GM21723 (cell line): ENCODE measurements at regions not wholly inside any gene's neighbourhood (a gene's known extent, or its start where the extent isn't known, plus 50 kb on each side); places are given as distances from the start of the nearest gene placed in this dataset.

Source experiments
- ATAC-seq: cut with Tn5 transposase; IDR thresholded peaks from one replicate; pipeline ENCODE4 v1.9.1; 2021; ENCODE audit warnings: mild to moderate bottlenecking, moderate library complexity; ENCODE audit not compliant: unreplicated experiment

GRCh38 chr16:17877821-17878360, 407.1 kb upstream of the XYLT1 start:
- ATAC-seq: no peak

- ATAC-seq: no peak
These were observed 396.2 kb upstream of the XYLT1 start for GRCh38 chr16:17866996-17867395.

GRCh38 chr16:17861981-17862479, 391.3 kb upstream of the XYLT1 start:
- ATAC-seq: no peak

GRCh38 chr16:17858061-17858460, 387.3 kb upstream of the XYLT1 start:
- no peak for ATAC-seq

GRCh38 chr16:17853958-17854357, 383.2 kb upstream of the XYLT1 start:
- no peak for ATAC-seq

- ATAC-seq: no peak
These were observed 382.4 kb upstream of the XYLT1 start for GRCh38 chr16:17852977-17853702.

- ATAC-seq: no peak
These were observed 380.0 kb upstream of the XYLT1 start for GRCh38 chr16:17850581-17851250.

- no peak for ATAC-seq
These were observed 376.6 kb upstream of the XYLT1 start for GRCh38 chr16:17847234-17847795.

GRCh38 chr16:17846030-17846429, 375.3 kb upstream of the XYLT1 start:
- no peak for ATAC-seq

- no peak for ATAC-seq
These were observed 374.3 kb upstream of the XYLT1 start for GRCh38 chr16:17845031-17845430.

- no peak for ATAC-seq
These were observed 373.1 kb upstream of the XYLT1 start for GRCh38 chr16:17843905-17844304.

- ATAC-seq: no peak
These were observed 369.1 kb upstream of the XYLT1 start for GRCh38 chr16:17839907-17840306.

GRCh38 chr16:17839272-17839671, 368.5 kb upstream of the XYLT1 start:
- ATAC-seq: no peak

- no peak for ATAC-seq
These were observed 366.3 kb upstream of the XYLT1 start for GRCh38 chr16:17836868-17837602.

- no peak for ATAC-seq
These were observed 364.5 kb upstream of the XYLT1 start for GRCh38 chr16:17835118-17835876.

GRCh38 chr16:17832738-17833137, 362.0 kb upstream of the XYLT1 start:
- no peak for ATAC-seq

GRCh38 chr16:17831330-17831729, 360.6 kb upstream of the XYLT1 start:
- no peak for ATAC-seq

- no peak for ATAC-seq
These were observed 359.9 kb upstream of the XYLT1 start for GRCh38 chr16:17830651-17831050.

- ATAC-seq: no peak
These were observed 359.1 kb upstream of the XYLT1 start for GRCh38 chr16:17829811-17830210.

- ATAC-seq: no peak
These were observed 357.3 kb upstream of the XYLT1 start for GRCh38 chr16:17828012-17828411.
